Transverse colon (tissue), 4 donors: ENCODE measurements at regions not wholly inside any gene's neighbourhood (a gene's known extent, or its start where the extent isn't known, plus 50 kb on each side); places are given as distances from the start of the nearest gene placed in this dataset.

Experiments
- DNase-seq: peaks from one replicate; pipeline ENCODE4 v3.0.0-alpha.2; 2019
- H3K27ac ChIP-seq, 4 donors: fragments of 200-600 bp; sonication (generic); 2 replicates each; pipeline ENCODE4 v1.5.1; 2016 to 2018; ENCODE audit warnings: inconsistent platforms in 4 of 4
- H3K27me3 ChIP-seq: fragments of 200-600 bp; sonication (generic); 2 replicates; pipeline ENCODE4 v1.5.1; 2017; ENCODE audit warnings: inconsistent platforms
- H3K36me3 ChIP-seq, 4 donors: fragments of 200-600 bp; sonication (generic); 2 replicates each; pipeline ENCODE4 v1.5.1; 2017 to 2019; ENCODE audit warnings: inconsistent platforms in 4 of 4
- H3K4me1 ChIP-seq, 4 donors: fragments of 200-600 bp; sonication (generic); 2 replicates each; pipeline ENCODE4 v1.5.1; 2017 to 2020; ENCODE audit warnings: inconsistent platforms in 4 of 4
- H3K4me3 ChIP-seq, 4 donors: fragments of 200-600 bp; sonication (generic); 1 replicate in 1 of 4; 2 replicates in 3 of 4; pipeline versions ENCODE4 v1.5.1 to v1.6.1; 2017 to 2019; ENCODE audit warnings: inconsistent platforms in 4 of 4
- H3K9me3 ChIP-seq, 2 donors: fragments of 200-600 bp; sonication (generic); 2 replicates each; pipeline ENCODE4 v1.5.1; 2017 to 2019; ENCODE audit warnings: inconsistent platforms in 2 of 2
- CTCF ChIP-seq, 5 experiments: fragments of 200-600 bp in 3 of 5; fragments of 450-650 bp in 2 of 5; sonication (generic) in 3 of 5; IDR thresholded peaks; 1 replicate in 2 of 5; 2 replicates in 3 of 5; pipeline ENCODE4 v1.5.1; 2016 to 2017; ENCODE audit warnings: antibody characterized with exemption in 5 of 5, inconsistent platforms in 3 of 5, mild to moderate bottlenecking in 2 of 5, moderate library complexity in 1 of 5
- EP300 ChIP-seq: sonication (generic); formaldehyde crosslinking; IDR thresholded peaks from one replicate; pipeline ENCODE4 v1.6.1; 2017; ENCODE audit warnings: antibody characterized with exemption, low read depth
- POLR2A ChIP-seq: fragments of 450-650 bp; IDR thresholded peaks from one replicate; pipeline ENCODE4 v1.6.1; 2016; ENCODE audit warnings: antibody characterized with exemption, mild to moderate bottlenecking, moderate library complexity
- POLR2AphosphoS5 ChIP-seq, 3 donors: sonication (generic); formaldehyde crosslinking; IDR thresholded peaks; one replicate each; pipeline ENCODE4 v1.6.1; 2016; ENCODE audit warnings: antibody characterized with exemption in 3 of 3
- WGBS, 2 donors: methylation state at CpG; one replicate each; pipeline ENCODE4 v1.1.5; 2018; ENCODE audit warnings: low coverage in 1 of 2; 5-methylcytosine and 5-hydroxymethylcytosine counted together
- in situ Hi-C, 4 donors: fragments of 200-750 bp; cut with MboI; loops; one replicate each; pipeline versions ENCODE4 v1.15.0 to v1.15.1; 2017; ENCODE audit warnings: low sequenced_read_pairs in 3 of 4, low pct_ligation_motif_present in 1 of 4, low pct_unique_long_range_greater_than_20kb in 1 of 4
- intact Hi-C: fragments of 100-400 bp; cut with DNase I; formaldehyde crosslinking; loops from one replicate; pipeline ENCODE4 v1.15.1; 2023; ENCODE audit warnings: low total_unique reads

- Histone ChIP-seq H3K4me3 (no peak overlapping the region), H3K9me3 (no peaks in the 10 kb centered on the region), H3K36me3 (no peaks in the 10 kb centered on the region), H3K27ac (no peak overlapping the region), H3K27me3 (no peaks in the 10 kb centered on the region), H3K4me1 (peaks cover 0 to 14% (median 0%) of the 10 kb centered on the region in 4 donors)
- in situ Hi-C loops (no loop called here), intact Hi-C loops (no loop called here)
- 82 to 91% methylated on average over 2 of the region's 2 CpGs for WGBS, 2 donors
- TF ChIP-seq POLR2A, result no peak
- no peak for TF ChIP-seq EP300
- no peak for TF ChIP-seq CTCF (IDR thresholded peaks at IDR 0.05)
- TF ChIP-seq POLR2AphosphoS5 (IDR thresholded peaks at IDR 0.05), result no peak
- no peak for DNase-seq
Observed at GRCh38 chr2:62339837-62340236, 143.9 kb downstream of the B3GNT2 start.

- intact Hi-C loops (no loop called here), in situ Hi-C loops (no loop called here)
- H3K4me1 ChIP-seq, result peaks cover 0 to 14% (median 0%) of the 10 kb centered on the region in 4 donors
- TF ChIP-seq CTCF (IDR thresholded peaks at IDR 0.05) (no peak), POLR2AphosphoS5 (IDR thresholded peaks at IDR 0.05) (no peak), EP300 (no peak), POLR2A (no peak)
- 83 to 100% methylated on average over 2 of the region's 2 CpGs for WGBS, 2 donors
- H3K4me3 ChIP-seq, result no peak overlapping the region
- no peaks in the 10 kb centered on the region for H3K27me3 ChIP-seq
- no peaks in the 10 kb centered on the region for H3K36me3 ChIP-seq
- DNase-seq, result no peak
- no peaks in the 10 kb centered on the region for H3K9me3 ChIP-seq
- H3K27ac ChIP-seq, result no peak overlapping the region
Observed at GRCh38 chr2:62339413-62339812, 143.5 kb downstream of the B3GNT2 start.

GRCh38 chr2:62338111-62338510 is 142.2 kb downstream of the B3GNT2 start:
- TF ChIP-seq CTCF (IDR thresholded peaks at IDR 0.05) (no peak), POLR2AphosphoS5 (IDR thresholded peaks at IDR 0.05) (no peak), POLR2A (no peak), EP300 (no peak)
- Histone ChIP-seq H3K9me3 (no peaks in the 10 kb centered on the region), H3K27ac (no peak overlapping the region), H3K4me3 (no peak overlapping the region), H3K4me1 (peaks cover 0 to 14% (median 0%) of the 10 kb centered on the region in 4 donors), H3K36me3 (no peaks in the 10 kb centered on the region), H3K27me3 (no peaks in the 10 kb centered on the region)
- in situ Hi-C loops, result no loop called here
- no peak for DNase-seq
- intact Hi-C loops, result no loop called here
- 82 to 86% methylated on average over 4 of the region's 4 CpGs for WGBS, 2 donors

GRCh38 chr2:62337403-62337802 is 141.5 kb downstream of the B3GNT2 start:
- no peak for DNase-seq
- H3K9me3 ChIP-seq, result no peaks in the 10 kb centered on the region
- WGBS, 2 donors, result 99% methylated on average over 4 of the region's 4 CpGs; no CpG with 5 or more reads in 1 of the 2 donors
- H3K36me3 ChIP-seq, result no peaks in the 10 kb centered on the region
- no peak overlapping the region for H3K27ac ChIP-seq
- in situ Hi-C loops, result no loop called here
- H3K4me3 ChIP-seq, result no peak overlapping the region
- intact Hi-C loops, result no loop called here
- H3K4me1 ChIP-seq, result peaks cover 0 to 14% (median 0%) of the 10 kb centered on the region in 4 donors
- no peaks in the 10 kb centered on the region for H3K27me3 ChIP-seq
- no peak for TF ChIP-seq POLR2A
- TF ChIP-seq POLR2AphosphoS5 (IDR thresholded peaks at IDR 0.05), result no peak

- Histone ChIP-seq H3K27ac (no peak overlapping the region), H3K4me1 (no peaks in the 10 kb centered on the region), H3K36me3 (no peaks in the 10 kb centered on the region), H3K4me3 (no peak overlapping the region), H3K27me3 (no peaks in the 10 kb centered on the region), H3K9me3 (no peaks in the 10 kb centered on the region)
- in situ Hi-C loops, result no loop called here
- intact Hi-C loops, result no loop called here
- 72 to 90% methylated on average over 5 of the region's 5 CpGs for WGBS, 2 donors
- TF ChIP-seq CTCF (IDR thresholded peaks at IDR 0.05), result no peak
- no peak for TF ChIP-seq POLR2A
- TF ChIP-seq EP300, result no peak
- TF ChIP-seq POLR2AphosphoS5 (IDR thresholded peaks at IDR 0.05), result no peak
- no peak for DNase-seq
Observed at GRCh38 chr2:62335612-62336011, 139.7 kb downstream of the B3GNT2 start.
